Endometrium (tissue), 2 donors: ENCODE measurements at regions not wholly inside any gene's neighbourhood (a gene's known extent, or its start where the extent isn't known, plus 50 kb on each side); places are given as distances from the start of the nearest gene placed in this dataset.

ENCODE experiments used
- FAIRE-seq: peaks from 2 replicates; lab custom pipeline; 2012; peaks lifted over from hg19 to GRCh38; lab: Jason Lieb, UNC
- donor health status: control.
- donor health status: control.

DNA sequence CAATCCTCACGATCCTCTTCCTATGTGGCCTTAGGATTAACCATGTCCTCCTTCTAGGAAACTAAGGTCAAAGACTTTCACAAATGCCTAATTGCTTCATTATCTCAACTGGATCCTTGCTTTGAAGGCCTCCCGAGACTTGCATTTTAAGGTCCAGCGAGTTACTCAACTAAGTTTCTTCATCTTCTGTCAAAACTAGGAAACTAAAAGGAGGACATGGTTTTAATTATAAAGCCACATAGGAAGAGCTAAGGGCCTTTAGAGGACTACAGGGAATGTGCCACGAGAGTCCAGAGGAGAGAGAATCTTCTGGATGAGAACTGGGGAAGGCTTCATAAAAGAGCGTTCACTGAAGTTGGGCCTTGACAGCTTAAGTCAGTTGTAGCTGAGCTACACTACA is 87.8 kb upstream of the LPP start:
- no peak for FAIRE-seq

DNA sequence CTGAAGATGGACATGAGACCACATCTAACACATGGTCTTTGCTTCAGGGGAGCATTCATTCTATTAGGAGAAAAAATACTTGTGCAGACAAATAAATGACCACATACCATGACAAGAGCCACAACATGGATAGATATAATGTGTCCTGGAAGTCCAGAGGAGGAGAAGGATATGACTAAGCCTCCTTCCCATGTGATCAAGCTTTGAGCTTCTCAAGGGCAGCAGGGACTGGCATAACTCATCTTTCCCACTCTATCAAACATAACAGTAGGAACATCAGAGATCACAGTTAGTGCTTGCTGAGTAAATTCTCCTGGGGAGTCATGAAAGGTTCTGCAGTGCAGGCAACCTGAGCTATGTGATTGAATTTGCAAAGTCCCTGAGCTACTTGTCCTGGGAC is 86.0 kb upstream of the LPP start:
- FAIRE-seq, result no peak

DNA sequence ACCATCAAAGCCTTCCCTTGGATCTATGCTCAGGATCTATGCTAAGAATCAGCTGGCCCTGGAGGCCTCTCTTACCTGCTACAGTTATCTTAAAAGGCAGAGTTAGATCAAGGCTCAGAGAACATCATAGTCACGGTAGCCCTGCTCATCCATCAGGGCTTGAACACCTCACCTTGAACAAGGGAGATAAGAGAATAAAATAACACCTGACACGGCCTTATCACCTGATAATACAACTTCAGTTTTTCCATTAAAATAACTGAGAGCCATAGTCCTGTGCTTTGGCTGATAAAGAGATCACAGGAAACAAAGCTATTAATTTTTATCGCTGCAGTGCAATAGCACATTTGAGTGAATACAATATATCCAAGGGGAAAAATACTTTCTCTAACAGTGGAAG is 85.6 kb upstream of the LPP start:
- FAIRE-seq, result no peak

DNA sequence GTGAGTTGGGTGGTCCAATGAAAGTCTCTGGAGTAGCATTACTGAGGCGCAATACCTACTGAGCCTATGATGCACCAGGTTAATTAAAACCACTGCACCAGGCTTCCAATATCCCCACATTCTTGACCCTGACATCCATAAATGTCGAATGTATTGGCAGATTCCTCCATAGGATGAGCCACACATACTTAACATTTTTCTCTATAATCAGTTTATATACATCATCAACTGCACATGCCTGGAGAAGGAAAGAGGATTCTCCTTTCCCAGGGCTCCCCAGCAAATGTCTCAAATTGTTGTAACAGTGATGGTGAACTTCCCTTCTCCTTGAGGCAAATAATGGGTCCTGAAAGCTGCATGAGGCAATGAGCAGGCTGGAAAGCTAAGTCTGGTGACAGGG is 82.3 kb upstream of the LPP start:
- FAIRE-seq, result no peak

DNA sequence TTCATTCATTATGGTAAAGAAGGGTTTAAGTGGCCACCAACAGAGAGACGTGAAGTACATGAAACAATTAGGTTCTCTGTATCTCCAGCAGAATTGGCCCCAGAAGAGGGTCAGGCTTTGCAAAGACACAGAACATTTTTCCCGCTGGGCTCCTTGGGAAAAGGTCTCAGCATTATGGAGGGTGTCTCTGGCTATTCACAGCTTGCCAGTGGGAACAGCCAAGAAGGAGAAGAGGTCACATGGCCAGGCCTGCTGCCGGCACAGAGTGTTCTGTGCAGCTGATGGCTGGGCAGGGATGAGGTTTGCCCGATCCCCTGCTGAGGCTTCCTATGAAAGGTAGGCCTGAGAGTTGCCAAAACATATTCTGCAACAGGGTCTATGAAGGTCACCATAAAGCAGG is 77.8 kb upstream of the LPP start:
- no peak for FAIRE-seq

DNA sequence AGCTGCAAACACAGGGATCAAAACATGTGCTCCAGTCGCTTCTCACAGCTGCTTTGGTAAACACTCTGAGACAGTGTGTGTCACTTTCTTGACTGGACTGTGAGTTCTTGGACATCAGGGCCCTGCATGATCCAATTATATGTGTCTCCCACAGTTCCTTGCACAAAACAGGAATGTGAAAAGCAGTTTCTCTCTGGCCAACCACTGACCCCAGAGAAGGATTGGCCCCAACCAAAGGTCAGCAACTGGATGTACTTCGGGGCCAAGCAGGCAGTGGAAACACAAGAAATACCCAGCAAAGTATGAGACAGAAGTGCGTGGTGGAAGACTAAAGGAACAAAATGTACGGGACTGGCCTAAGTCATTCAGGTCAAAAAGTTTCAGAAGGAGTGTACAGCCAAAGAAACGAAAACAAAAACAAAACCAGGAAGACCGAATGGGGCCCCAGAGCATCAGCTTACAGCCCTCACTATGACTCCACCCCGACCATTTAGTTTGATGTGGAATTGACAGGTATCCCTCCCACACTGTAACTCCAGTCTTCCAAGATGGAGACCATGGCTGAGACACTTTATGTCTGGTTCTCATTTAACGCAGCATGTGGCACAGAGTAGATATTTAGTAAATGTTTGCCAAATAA is 76.7 kb upstream of the LPP start:
- FAIRE-seq, result no peak

DNA sequence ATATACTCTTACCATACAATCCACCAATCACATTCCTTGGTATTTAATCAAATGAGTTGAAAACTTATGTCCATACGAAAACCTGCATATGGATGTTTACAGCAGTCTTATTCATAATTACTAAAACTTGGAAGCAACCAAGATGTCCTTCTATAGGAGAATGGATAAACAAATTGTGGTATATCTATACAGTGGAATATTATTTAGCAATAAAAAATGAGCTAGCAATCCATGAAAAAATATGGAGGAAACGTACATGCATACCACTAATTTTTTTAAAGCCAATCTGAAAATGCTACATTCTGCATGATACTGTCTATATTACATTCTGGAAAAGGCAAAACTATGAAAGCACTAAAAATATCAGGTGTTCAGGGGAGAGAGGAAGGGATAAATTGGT is 73.9 kb upstream of the LPP start:
- no peak for FAIRE-seq

DNA sequence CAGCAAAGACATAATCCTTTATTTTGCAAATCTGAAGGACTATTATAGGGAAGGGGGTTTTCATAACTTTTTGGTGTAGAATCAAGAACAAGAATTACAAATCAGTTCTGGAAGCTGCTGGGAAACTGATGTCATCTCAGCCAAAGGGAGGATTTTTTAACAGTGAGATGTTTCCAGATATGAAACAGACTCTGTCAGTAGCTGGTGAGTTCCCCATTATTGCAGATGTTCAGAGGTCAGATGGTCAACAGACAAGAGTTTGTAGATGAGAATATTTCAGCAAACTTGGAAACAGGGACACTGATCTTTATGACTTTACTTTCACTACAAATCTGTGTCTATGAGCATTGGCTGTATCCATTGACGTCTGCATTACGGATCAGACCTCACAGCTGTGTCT is 71.9 kb upstream of the LPP start:
- peak; percentile 51 for FAIRE-seq

DNA sequence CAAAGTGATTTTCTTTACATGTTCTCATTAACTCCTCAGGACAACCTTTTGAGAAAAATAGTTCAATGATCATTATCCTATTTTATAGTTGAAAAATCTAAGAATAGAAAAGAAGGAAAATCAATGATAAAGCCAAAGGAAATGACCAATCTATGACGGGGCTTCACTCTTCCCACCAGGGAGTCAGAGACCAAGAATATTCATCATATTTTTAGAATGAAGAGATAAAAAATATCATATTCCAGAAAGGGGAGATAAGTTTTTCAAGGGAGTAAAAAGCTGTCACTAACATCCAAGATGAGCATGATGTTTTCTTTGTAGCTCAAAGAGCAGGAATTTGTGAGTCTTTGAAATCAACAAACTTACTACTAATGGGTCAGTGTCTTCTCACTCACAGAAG is 71.5 kb upstream of the LPP start:
- FAIRE-seq, result no peak

DNA sequence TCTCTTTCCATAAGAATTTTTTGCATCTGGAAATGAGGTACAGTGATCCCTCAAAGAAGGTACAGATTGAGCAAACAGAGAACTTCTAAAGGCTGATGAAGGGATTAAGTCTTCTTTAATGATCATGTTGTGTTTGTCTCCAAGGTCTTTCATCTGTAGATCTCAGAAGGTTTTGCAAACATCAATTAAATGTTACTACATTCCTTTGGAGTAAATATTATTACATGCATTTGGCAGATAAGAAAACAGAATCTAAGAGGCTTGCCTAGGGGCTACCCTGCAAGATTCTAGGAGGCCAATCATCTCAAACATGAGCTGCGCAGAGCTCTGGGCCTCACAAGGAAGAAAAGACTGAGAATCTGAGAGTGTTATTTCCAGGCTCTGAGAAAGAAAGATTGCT is 70.9 kb upstream of the LPP start:
- FAIRE-seq, result no peak

DNA sequence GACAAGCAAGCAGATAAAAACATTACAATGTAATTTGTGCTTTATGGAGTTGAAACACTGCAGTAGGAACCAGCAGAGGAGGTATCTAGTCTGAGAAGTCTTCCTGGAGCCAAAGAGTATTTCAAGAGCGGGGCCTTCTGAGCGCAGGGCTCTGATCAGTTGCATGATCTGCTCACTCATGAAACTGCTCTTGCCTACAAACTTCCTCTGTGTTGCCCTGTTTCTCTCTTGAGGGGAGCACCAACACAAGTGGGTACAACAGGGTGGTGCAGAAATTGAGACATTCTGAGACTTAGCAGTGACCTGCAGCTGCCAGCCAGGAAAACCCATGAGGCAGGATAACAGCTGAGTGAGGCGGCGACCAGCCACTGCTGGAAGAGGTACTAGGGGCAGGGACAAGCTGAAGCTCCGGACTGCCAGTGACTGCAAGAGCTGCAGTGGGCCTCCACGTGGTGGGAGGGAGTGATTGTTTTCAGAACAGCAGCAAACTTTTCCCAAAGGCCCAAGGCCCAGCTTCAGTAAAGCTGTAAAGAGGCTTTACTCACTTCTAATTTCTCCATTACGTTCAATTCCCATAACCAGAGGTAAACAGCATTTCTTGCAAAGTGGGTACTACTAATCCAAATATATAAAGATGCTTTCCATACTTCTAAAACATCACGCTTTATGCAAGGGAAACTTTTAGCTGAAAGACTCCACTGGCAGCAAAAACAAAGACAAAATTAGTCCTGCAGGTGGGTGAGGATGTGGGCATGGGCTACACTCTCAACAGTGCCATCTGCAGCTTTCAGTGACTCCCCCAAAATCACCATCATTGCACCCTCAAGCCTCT is 69.0 kb upstream of the LPP start:
- FAIRE-seq, result no peak

DNA sequence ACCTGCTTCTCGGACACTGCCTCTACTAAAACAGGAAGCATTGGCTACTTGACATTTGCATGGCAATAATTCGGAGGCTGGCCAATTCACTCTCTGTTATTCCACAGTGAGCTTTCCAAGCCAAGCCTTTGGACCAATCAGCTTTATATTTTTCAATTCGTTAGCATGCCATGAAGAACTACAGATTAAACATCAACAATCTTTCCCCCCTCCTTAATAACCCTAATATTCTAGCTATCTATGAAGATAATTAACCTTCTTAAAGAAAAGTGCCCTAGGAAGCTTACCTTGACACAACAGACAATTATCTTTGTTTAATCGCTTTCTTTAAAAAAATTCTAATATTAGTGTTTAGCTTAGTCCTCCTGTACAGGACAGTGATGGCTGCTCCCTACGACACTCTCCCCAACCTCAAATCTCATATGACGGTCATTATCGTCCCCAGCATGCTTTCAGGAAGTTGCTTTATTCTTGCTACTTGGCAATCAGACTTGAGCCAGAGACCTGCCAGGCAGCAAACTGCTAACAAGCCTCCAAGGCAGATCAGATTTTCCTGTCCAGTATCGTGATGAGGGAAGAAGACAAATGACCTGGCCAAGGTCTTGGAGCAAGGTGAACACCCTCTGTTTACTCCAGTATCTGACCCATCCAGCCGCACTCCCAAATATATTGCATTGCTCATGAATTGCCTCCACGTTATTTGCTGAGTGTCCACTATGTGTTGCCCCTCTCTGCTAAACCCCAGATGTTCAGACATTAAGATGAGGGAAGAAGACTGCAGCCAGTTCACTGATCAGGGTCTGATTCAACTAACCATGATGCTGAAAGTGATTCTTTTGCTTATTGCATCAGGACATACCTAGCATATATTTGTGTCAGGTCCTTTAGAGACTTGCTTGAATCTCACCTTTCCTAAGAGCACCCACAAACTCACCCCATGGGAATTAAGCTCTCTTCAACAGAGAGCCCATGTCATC is 68.1 kb upstream of the LPP start:
- no peak for FAIRE-seq

DNA sequence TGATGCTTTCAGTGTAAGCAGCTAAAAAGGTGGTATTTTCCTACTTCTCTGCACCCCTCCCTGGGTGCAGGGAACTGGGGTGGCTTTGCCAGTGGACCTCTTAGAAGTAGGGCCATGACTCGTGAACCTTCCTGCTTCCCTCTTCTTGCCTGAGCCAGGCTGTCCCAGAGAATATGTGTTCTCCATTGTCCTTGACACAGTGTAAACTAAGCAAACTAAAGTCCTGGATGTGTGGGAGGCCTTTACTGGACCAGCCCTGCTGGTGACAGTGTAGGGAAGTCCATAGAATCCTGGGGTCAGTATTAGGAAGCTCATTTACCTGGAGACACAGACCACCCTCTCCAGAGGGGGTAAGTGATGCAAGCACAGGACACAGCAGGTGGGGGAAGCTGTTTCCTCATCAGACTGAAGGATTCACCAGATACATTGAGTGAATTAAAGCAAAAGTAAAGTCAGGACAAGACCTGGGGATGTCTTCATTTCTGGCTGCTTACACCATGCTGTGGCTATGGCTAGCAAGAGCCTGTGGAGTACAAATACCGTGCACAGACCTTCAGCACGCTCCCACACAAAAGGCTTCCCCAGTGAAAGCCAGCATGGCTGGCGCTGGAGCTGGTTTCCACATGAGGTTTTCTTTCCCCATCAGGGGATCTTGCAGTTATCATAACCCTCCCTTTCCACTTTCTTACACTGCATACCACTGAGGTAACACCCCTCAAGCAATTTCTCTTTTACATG is 64.8 kb upstream of the LPP start:
- FAIRE-seq, result no peak

DNA sequence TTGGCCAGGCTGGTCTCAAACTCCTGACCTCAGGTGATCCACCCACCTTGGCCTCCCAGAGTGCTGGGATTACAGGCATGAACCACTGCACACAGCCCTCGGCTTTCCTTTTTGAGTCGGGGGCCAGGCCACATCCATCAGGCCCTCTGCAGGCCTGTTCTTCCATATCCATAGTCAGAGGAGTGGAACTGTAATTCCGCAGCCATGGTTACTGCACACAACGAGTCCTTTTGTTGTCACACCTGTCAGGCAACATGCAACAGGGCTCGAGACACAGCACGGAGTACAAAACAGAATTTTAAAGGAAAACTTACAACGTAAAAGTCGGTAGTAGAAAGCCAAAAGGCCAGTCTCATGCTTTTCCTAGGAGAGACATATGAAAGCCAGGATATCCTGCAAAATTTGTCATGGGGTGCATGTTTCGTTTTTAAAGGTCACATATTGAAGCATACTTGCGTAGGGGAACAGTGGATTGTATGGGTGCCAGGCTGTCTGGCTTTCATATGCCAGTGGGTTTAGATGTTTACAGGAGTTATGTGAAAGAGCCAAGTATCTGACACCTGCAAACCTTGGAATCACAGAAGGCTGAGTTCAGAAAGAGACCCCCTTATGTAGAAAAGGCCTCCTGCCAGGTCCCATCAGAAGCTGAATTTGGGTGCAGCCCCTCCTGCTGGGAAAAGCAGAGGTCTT is 63.2 kb upstream of the LPP start:
- FAIRE-seq, result no peak

DNA sequence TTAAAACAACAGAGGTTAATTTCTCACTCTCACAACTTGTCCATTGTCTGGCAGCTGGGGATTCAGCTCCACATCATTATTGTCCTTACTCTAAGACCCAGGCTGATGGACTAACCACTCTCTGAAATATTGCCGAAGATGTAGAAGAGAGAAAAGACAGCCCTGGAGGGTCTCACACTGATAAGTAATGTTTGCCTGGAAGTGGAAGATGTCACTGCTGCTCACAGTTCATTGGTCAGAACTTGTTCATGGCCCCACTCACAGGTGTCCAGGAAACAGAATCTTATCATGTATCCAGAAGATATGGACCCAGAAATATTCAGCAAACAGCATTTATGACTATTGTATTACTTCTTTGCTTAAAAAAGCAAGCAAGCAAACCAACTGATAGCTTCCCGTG is 62.2 kb upstream of the LPP start:
- FAIRE-seq, result no peak

DNA sequence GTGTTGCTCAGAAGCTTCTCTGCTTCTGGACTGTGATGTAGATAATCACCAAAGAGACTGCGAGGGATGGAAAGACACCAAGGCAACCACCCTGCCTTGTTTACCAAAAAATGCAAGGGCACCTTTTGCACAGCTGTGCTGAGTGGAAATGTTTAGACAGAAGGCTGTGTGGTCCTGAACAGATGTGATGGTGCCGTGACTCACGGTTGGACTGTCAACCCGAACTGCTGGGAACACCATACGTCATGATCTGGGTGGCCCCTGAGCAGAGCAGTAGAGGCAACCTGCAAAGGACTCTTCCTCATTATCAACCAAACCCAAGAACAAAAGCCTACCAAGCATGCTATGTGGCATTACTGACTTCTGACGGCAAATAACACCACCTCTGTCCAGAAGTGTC is 61.3 kb upstream of the LPP start:
- FAIRE-seq, result no peak

DNA sequence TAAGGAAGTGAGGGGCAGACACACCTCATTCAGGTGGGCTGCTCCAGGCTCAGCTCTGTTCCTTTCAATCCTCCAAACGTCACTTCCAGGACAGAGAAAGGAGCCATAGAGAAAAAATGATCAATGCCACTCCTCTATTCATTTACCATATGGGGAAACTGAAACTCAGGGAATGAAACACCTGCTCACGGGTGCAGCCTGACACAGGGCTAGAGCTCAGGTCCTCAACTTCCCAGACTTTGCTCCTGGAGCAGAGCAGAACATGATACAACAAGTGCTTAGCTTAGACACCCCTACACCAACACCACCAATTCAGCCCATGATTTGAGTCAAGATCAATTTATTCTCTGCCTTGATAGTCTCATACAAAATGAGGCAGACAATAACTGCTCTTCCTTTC is 58.5 kb upstream of the LPP start:
- no peak for FAIRE-seq

DNA sequence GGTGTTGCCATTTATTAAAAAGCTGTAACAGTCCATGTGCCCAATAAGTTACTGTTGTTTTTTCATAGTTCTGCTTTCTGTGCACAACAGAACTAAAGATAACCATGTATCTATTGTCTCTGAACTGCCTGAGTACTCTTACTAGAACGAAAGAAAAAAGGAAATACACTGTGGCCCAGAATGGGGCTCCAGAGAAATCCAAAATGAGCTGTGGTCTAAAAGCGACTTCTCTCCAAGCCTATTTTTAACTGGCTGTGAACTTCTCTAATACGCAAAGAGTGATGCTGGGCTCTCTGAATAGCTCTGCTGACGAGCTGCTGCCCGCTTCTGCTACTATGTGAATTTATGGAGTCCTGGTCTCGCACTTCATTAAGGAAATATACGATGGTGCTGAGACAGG is 56.2 kb upstream of the LPP start:
- no peak for FAIRE-seq

DNA sequence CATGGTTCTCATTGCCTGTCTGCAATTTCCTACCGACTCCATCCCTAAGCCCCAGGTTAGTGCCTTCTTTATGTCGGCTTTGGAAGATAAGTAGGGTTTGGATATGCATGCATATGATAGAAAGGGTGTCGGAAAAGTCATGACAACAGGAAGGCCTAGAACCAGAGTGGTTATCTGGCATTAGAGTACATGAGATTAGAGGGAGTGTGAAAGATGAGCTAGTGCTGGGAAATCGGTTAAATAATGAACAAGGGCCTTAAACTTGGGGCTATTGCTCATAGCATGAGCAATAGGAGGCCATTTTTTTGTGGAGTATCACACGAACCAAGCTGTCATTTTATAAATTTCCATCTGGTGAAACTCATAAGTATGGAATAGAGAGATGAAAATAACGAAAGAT is 54.0 kb upstream of the LPP start:
- no peak for FAIRE-seq

DNA sequence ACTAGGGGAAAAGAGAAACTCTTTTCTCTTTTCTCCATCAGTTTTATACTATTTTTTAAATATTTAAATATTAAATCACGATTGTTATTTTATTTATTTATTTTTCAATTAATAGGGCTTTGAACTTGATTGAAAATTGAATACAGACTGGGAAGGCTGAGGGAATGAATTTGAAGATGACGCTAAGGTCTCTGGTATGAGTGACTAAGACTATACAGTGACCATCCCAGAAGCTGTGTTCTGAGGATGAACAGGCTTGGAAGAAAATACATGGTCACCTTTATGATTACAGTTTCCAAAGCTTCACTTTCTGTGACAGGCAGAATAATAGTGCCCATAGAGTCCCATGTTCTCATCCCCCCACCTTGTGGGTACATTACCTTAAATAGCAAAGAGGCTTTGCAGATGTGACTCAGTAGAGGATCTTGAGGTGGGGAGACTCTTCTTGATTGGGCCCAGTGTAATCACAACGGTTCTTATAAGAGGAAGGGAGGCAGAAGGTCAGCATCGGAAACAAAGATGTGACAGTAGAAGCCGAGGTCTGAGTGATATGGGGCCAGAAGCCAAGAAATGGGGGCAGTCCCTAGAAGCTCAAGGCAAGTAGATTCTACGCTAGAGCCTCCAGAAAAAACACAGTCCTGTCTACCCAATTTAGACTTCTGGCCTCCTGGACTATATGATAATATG is 51.0 kb upstream of the LPP start:
- FAIRE-seq, result no peak

DNA sequence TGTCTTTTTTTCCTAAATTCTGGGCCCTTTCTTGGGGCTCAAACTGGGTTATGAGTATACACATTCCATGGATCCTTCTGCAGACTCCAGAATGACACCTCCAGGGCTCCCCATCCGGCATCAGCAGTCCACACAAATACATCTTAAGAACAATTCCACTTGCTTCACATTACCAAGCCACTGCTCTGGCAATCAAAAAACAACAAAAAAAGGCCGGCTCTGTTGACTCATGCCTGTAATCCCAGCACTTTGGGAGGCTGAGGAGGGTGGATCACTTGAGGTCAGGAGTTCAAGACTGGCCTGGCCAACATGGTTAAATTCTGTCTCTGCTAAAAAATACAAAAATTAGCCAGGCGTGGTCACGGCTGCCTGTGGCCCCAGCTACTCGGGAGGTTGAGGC is 49.9 kb upstream of the LPP start:
- FAIRE-seq, result no peak
